ENCODE measurements at regions not wholly inside any gene's neighbourhood (a gene's known extent, or its start where the extent isn't known, plus 50 kb on each side); places are given as distances from the start of the nearest gene placed in this dataset.

GRCh38 chr4:134470544-134470943, 269.0 kb upstream of the PABPC4L start:
- Histone ChIP-seq H2AFZ (ENCODE audit: low read length) (no peak overlapping the region), H3K27ac (ENCODE audit: low read depth, low read length) (no peak overlapping the region), H3K4me1 (ENCODE audit: insufficient read depth, low read length) (no peaks in the 10 kb centered on the region), H3K4me3 (ENCODE audit: insufficient read depth, low read length) (no peak overlapping the region), H4K20me1 (ENCODE audit: insufficient read depth, low read length) (no peaks in the 10 kb centered on the region), H3K36me3 (ENCODE audit: insufficient read depth, low read length) (no peaks in the 10 kb centered on the region), H3K9me3 (ENCODE audit: low read depth, low read length) (no peaks in the 10 kb centered on the region), H3K27me3 (ENCODE audit: insufficient read depth, low read length) (no peaks in the 10 kb centered on the region), H3K79me2 (ENCODE audit: insufficient read depth, low read length) (no peaks in the 10 kb centered on the region), H3K4me2 (ENCODE audit: insufficient read depth, low read length) (no peak overlapping the region)
- no peak for DNase-seq (ENCODE audit: insufficient read length, low spot score, missing footprints)
- no peak for TF ChIP-seq CTCF (IDR thresholded peaks at IDR 0.05; ENCODE audit: extremely low read depth, low read depth, low read length)

GRCh38 chr4:134465417-134465816, 263.8 kb upstream of the PABPC4L start:
- Histone ChIP-seq H3K4me1 (ENCODE audit: insufficient read depth, low read length) (no peaks in the 10 kb centered on the region), H4K20me1 (ENCODE audit: insufficient read depth, low read length) (no peaks in the 10 kb centered on the region), H3K27ac (ENCODE audit: low read depth, low read length) (no peak overlapping the region), H3K36me3 (ENCODE audit: insufficient read depth, low read length) (no peaks in the 10 kb centered on the region), H3K79me2 (ENCODE audit: insufficient read depth, low read length) (no peaks in the 10 kb centered on the region), H3K4me3 (ENCODE audit: insufficient read depth, low read length) (no peak overlapping the region), H2AFZ (ENCODE audit: low read length) (no peak overlapping the region), H3K27me3 (ENCODE audit: insufficient read depth, low read length) (no peaks in the 10 kb centered on the region), H3K4me2 (ENCODE audit: insufficient read depth, low read length) (no peak overlapping the region), H3K9me3 (ENCODE audit: low read depth, low read length) (peaks cover under 1% of the 10 kb centered on the region)
- DNase-seq (ENCODE audit: insufficient read length, low spot score, missing footprints), result no peak
- TF ChIP-seq CTCF (IDR thresholded peaks at IDR 0.05; ENCODE audit: extremely low read depth, low read depth, low read length), result no peak

- H3K9me3 ChIP-seq (ENCODE audit: low read depth, low read length), result peaks cover 5% of the 10 kb centered on the region
- H3K4me3 ChIP-seq (ENCODE audit: insufficient read depth, low read length), result no peak overlapping the region
- DNase-seq (ENCODE audit: insufficient read length, low spot score, missing footprints), result no peak
- H3K27ac ChIP-seq (ENCODE audit: low read depth, low read length), result no peak overlapping the region
- H4K20me1 ChIP-seq (ENCODE audit: insufficient read depth, low read length), result no peaks in the 10 kb centered on the region
- no peaks in the 10 kb centered on the region for H3K4me1 ChIP-seq (ENCODE audit: insufficient read depth, low read length)
- no peaks in the 10 kb centered on the region for H3K79me2 ChIP-seq (ENCODE audit: insufficient read depth, low read length)
- H3K4me2 ChIP-seq (ENCODE audit: insufficient read depth, low read length), result no peak overlapping the region
- TF ChIP-seq CTCF (IDR thresholded peaks at IDR 0.05; ENCODE audit: extremely low read depth, low read depth, low read length), result no peak
- no peak overlapping the region for H2AFZ ChIP-seq (ENCODE audit: low read length)
- H3K27me3 ChIP-seq (ENCODE audit: insufficient read depth, low read length), result no peaks in the 10 kb centered on the region
- H3K36me3 ChIP-seq (ENCODE audit: insufficient read depth, low read length), result no peaks in the 10 kb centered on the region
Measured at GRCh38 chr4:134463771-134464170, 262.2 kb upstream of the PABPC4L start.

- no peaks in the 10 kb centered on the region for H3K4me1 ChIP-seq (ENCODE audit: insufficient read depth, low read length)
- no peak overlapping the region for H2AFZ ChIP-seq (ENCODE audit: low read length)
- no peak overlapping the region for H3K4me3 ChIP-seq (ENCODE audit: insufficient read depth, low read length)
- no peaks in the 10 kb centered on the region for H3K27me3 ChIP-seq (ENCODE audit: insufficient read depth, low read length)
- no peak overlapping the region for H3K27ac ChIP-seq (ENCODE audit: low read depth, low read length)
- no peak for TF ChIP-seq CTCF (IDR thresholded peaks at IDR 0.05; ENCODE audit: extremely low read depth, low read depth, low read length)
- H3K36me3 ChIP-seq (ENCODE audit: insufficient read depth, low read length), result no peaks in the 10 kb centered on the region
- H3K79me2 ChIP-seq (ENCODE audit: insufficient read depth, low read length), result no peaks in the 10 kb centered on the region
- H3K4me2 ChIP-seq (ENCODE audit: insufficient read depth, low read length), result no peak overlapping the region
- H3K9me3 ChIP-seq (ENCODE audit: low read depth, low read length), result no peaks in the 10 kb centered on the region
- H4K20me1 ChIP-seq (ENCODE audit: insufficient read depth, low read length), result no peaks in the 10 kb centered on the region
- DNase-seq (ENCODE audit: insufficient read length, low spot score, missing footprints), result no peak
Measured at GRCh38 chr4:134426821-134427220, 225.2 kb upstream of the PABPC4L start.

Measured in osteoblast (primary cell).